ENCODE measurements at regions not wholly inside any gene's neighbourhood (a gene's known extent, or its start where the extent isn't known, plus 50 kb on each side); places are given as distances from the start of the nearest gene placed in this dataset.

DNA sequence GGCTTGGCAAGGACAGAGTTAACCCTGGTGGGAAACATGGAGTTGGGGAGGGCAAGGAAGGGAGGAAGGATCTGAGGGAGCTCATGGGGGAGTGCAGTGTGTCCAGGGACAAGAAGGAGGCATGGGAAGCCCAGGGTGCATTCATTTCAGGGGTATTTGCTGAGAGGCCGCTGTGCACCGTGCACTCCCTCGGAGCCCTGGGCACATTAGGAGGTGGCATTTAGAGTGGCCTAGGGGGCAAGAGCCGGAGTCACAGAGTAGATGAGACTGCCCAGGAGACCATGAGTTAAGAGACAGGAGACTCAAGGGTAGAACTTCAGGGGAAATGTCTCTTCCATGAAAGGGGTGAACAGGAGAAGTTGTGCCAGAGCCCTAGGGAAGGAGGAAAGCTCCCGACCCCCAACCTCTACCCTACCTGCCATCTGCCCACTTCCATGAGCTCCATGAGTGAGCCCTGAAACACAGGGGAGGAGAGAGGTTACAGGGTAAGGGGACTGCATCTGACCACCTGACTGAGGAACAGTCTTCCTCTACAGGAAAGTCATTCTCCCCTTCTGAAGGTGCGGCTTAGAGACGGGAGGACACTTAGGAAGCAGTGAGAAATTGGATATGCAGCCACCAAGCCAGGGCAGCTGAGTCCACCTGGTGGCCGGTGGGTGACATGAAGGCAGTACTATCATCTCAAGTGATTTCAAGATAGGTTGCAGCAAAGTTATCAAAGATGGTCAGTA lies 58.5 kb upstream of the COPS8 start:
- peak; percentile 7 to 27 for DNase-seq
- TF ChIP-seq GATA1 (IDR thresholded peaks at IDR 0.05; ENCODE audit: low read depth, low read length) (no peak), POLR2A (IDR thresholded peaks at IDR 0.05; ENCODE audit: low read length) (no peak)

- no peak for DNase-seq
- TF ChIP-seq POLR2A (IDR thresholded peaks at IDR 0.05; ENCODE audit: low read length) (no peak), GATA1 (IDR thresholded peaks at IDR 0.05; ENCODE audit: low read depth, low read length) (no peak)
These were observed 58.0 kb upstream of the COPS8 start for GRCh38 chr2:237027712-237028029.

DNA sequence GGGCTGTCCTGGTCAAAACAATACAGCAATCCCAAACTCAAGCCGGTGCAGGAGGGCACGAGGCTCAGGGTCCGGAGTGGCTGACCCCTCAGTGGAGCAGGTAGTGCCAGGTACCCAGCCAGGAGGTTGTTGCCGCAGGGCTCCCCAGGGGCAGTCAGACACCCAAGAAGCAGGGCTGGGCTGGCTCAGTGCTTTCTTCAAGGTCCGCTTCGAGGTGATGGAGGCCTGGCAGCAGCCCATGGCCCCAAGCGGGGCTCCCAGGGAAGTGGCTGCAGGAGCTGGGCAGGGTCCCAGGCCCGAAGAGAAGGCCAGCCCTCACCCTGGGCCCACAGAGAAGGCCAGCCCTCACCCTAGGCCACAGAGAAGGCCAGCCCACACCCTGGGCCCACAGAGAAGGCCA lies 55.3 kb upstream of the COPS8 start:
- DNase-seq, result no peak
- TF ChIP-seq POLR2A (IDR thresholded peaks at IDR 0.05; ENCODE audit: low read length), result no peak
- TF ChIP-seq GATA1 (IDR thresholded peaks at IDR 0.05; ENCODE audit: low read depth, low read length), result no peak

- DNase-seq, result no peak
- TF ChIP-seq POLR2A (IDR thresholded peaks at IDR 0.05; ENCODE audit: low read length), result no peak
- no peak for TF ChIP-seq GATA1 (IDR thresholded peaks at IDR 0.05; ENCODE audit: low read depth, low read length)
These were observed 52.1 kb upstream of the COPS8 start for GRCh38 chr2:237033536-237034060.

DNA sequence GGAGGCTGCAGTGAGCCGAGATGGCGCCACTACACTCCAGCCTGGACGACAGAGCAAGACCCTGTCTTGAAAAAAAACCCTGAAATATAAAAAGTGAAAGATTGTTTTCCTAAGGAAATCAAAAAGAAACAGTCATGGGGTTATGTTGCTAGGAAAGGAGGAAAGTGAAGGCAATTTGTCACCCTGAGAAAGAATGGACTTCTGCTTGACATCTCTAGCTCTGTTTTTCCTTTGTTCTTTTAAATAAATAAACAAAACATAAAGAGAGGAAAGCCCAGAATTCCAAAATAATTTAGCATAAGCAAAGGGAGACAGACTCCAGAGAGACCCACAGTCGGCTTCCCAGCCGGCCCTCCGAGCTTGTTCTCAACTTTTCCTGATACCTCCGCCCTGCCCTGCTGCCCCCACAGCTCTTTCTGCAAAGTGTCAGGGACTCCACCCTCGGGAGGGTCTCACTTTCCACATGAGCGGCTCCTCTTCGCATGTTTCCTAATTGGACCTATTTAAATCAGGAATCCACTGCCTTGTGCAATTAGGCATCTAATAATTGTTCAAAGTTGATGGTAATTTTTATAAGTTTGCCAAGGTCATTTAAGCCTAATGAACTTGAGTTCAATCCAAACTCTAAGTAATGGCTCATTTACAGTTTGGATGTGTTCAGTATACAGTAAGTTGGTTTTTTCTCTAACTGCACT lies 49.8 kb upstream of the COPS8 start:
- TF ChIP-seq GATA1 (IDR thresholded peaks at IDR 0.05; ENCODE audit: low read depth, low read length) (no peak), POLR2A (IDR thresholded peaks at IDR 0.05; ENCODE audit: low read length) (no peak)
- no peak for DNase-seq

All from erythroblast (primary cell).